ENCODE measurements at regions not wholly inside any gene's neighbourhood (a gene's known extent, or its start where the extent isn't known, plus 50 kb on each side); places are given as distances from the start of the nearest gene placed in this dataset.

DNA sequence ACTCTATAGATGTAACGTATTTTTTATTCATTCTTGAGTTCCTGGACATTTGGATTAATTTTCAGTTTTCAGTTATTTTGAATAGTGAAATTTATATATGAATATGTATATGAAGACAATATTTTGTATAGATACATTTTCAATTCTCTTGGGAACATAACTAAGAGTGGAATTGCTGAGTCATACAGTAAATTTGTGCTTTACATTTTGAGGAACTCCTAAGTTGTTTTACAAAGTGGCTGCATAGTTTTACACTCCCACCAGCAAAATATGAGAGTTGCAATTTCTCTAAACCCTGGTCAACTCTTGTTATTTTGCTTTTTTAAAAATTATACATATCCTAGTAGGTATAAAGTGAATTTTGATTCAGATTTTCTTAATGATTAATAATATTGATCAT, 1838.6 kb upstream of the SEL1L start:
- no peaks in the 10 kb centered on the region for H3K27me3 ChIP-seq (ENCODE audit: control insufficient read depth, insufficient read depth, low read length)
- H3K4me3 ChIP-seq (ENCODE audit: low read depth, low read length): no peak overlapping the region
- no peak for TF ChIP-seq CTCF (IDR thresholded peaks at IDR 0.05; ENCODE audit: low read depth, low read length)
- no peak for DNase-seq (ENCODE audit: low read depth, low spot score)
- H3K27ac ChIP-seq (ENCODE audit: low read depth, low read length): no peak overlapping the region
- ChIA-PET POLR2A (no interaction called here), CTCF (no interaction called here)
- no peaks in the 10 kb centered on the region for H3K9me3 ChIP-seq (ENCODE audit: control insufficient read depth, insufficient read depth, low read length)

- ChIA-PET POLR2A (no interaction called here), CTCF (no interaction called here)
- H3K9me3 ChIP-seq (ENCODE audit: control insufficient read depth, insufficient read depth, low read length): no peaks in the 10 kb centered on the region
- no peaks in the 10 kb centered on the region for H3K27me3 ChIP-seq (ENCODE audit: control insufficient read depth, insufficient read depth, low read length)
- no peak for DNase-seq (ENCODE audit: low read depth, low spot score)
- no peak overlapping the region for H3K4me3 ChIP-seq (ENCODE audit: low read depth, low read length)
- no peak for TF ChIP-seq CTCF (IDR thresholded peaks at IDR 0.05; ENCODE audit: low read depth, low read length)
- no peak overlapping the region for H3K27ac ChIP-seq (ENCODE audit: low read depth, low read length)
Observed at GRCh38 chr14:83379436-83379835, 1845.8 kb upstream of the SEL1L start.

- ChIA-PET CTCF (no interaction called here), POLR2A (no interaction called here)
- no peak for DNase-seq (ENCODE audit: low read depth, low spot score)
- TF ChIP-seq CTCF (IDR thresholded peaks at IDR 0.05; ENCODE audit: low read depth, low read length): no peak
- H3K9me3 ChIP-seq (ENCODE audit: control insufficient read depth, insufficient read depth, low read length): no peaks in the 10 kb centered on the region; the same call in 1 of the 2 replicates
- no peaks in the 10 kb centered on the region for H3K27me3 ChIP-seq (ENCODE audit: control insufficient read depth, insufficient read depth, low read length)
- H3K4me3 ChIP-seq (ENCODE audit: low read depth, low read length): no peak overlapping the region
- H3K27ac ChIP-seq (ENCODE audit: low read depth, low read length): no peak overlapping the region
Observed at GRCh38 chr14:83384253-83384652, 1850.6 kb upstream of the SEL1L start.

GRCh38 chr14:83395321-83395720, 1861.7 kb upstream of the SEL1L start:
- no peaks in the 10 kb centered on the region for H3K9me3 ChIP-seq (ENCODE audit: control insufficient read depth, insufficient read depth, low read length)
- no peak for TF ChIP-seq CTCF (IDR thresholded peaks at IDR 0.05; ENCODE audit: low read depth, low read length)
- H3K4me3 ChIP-seq (ENCODE audit: low read depth, low read length): no peak overlapping the region
- DNase-seq (ENCODE audit: low read depth, low spot score): no peak
- ChIA-PET CTCF (no interaction called here), POLR2A (no interaction called here)
- no peaks in the 10 kb centered on the region for H3K27me3 ChIP-seq (ENCODE audit: control insufficient read depth, insufficient read depth, low read length)
- H3K27ac ChIP-seq (ENCODE audit: low read depth, low read length): no peak overlapping the region

DNA sequence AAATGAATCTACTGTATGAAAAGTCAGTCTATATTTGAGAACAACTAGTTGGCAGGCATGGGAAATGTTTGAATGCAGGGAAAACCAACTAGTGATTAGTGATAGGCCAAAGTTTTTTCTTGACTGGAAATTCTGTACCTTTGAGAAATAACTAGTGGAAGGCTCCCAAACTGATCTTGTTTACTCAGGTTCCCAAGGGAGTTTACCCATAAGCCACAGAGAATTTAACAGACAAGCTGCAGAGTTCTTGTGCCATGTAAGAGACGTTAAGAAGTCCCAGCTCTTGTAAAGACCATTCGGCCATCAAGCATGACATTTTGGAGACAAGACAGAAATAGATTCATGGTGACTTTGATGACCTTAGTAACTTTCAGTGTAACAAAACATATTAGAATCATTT, 1882.8 kb upstream of the SEL1L start:
- Histone ChIP-seq H3K27ac (ENCODE audit: low read depth, low read length) (no peak overlapping the region), H3K9me3 (ENCODE audit: control insufficient read depth, insufficient read depth, low read length) (no peaks in the 10 kb centered on the region), H3K4me3 (ENCODE audit: low read depth, low read length) (no peak overlapping the region), H3K27me3 (ENCODE audit: control insufficient read depth, insufficient read depth, low read length) (no peaks in the 10 kb centered on the region)
- TF ChIP-seq CTCF (IDR thresholded peaks at IDR 0.05; ENCODE audit: low read depth, low read length): no peak
- DNase-seq (ENCODE audit: low read depth, low spot score): no peak
- CTCF ChIA-PET: no interaction called here
- POLR2A ChIA-PET: no interaction called here
